ENCODE measurements at regions not wholly inside any gene's neighbourhood (a gene's known extent, or its start where the extent isn't known, plus 50 kb on each side); places are given as distances from the start of the nearest gene placed in this dataset.
A peak's percentile ranks its signal among the peaks of the same experiment; 100 is the strongest.

DNA sequence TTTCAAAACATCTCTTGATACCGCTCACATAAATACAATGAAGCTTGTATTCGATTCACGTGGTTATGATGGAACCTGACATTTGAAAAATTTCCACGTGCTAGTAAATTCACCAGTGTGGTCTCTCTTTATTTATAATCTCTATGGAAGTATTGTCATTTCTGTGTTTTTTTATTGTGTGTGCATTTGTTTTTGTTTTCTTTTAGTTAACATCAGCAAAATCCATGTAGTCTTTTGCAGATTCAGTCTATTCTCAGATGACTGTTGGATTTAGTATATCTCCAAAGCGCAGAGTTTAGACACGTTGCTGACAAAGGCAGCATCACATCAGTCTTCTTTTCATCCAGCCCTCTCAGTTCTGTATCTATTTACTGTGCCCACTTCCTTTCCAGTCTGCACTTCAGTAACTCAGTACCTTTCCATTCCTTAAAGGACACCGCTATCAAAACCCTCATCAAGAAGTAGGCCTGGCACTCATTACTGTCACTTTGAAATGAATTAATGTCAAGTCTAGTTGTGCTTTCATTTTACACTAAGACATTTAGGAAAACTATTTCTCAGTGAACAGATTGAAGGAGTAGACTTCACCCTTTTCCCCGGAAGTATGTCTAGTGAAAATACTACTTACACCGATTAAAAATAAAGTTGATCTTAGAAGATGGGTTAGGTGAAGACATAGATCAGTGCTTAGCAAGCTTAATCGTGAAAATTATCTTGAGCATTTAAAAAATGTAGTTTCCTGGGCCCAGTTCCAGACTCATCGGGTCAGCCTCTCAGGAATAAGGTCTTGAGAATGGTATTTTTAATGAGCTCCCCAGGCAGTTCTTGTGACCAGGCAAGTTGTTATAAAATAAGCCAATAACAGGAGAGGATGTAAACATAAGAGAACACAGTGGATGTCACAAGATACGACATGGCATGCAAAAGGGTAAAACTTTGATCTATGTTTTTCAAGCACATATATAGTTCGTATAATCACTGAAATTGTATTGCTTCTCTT, 506.8 kb upstream of the ZEB2 start:
- DNase-seq = no peak
- Histone ChIP-seq H3K27ac (no peak overlapping the region), H3K36me3 (no peaks in the 10 kb centered on the region), H3K9me3 (no peaks in the 10 kb centered on the region), H3K4me3 (no peak overlapping the region), H3K27me3 (no peaks in the 10 kb centered on the region), H3K4me1 (no peaks in the 10 kb centered on the region)
- no peak for TF ChIP-seq POLR2A (IDR thresholded peaks at IDR 0.05)
- TF ChIP-seq, protein P1, sequence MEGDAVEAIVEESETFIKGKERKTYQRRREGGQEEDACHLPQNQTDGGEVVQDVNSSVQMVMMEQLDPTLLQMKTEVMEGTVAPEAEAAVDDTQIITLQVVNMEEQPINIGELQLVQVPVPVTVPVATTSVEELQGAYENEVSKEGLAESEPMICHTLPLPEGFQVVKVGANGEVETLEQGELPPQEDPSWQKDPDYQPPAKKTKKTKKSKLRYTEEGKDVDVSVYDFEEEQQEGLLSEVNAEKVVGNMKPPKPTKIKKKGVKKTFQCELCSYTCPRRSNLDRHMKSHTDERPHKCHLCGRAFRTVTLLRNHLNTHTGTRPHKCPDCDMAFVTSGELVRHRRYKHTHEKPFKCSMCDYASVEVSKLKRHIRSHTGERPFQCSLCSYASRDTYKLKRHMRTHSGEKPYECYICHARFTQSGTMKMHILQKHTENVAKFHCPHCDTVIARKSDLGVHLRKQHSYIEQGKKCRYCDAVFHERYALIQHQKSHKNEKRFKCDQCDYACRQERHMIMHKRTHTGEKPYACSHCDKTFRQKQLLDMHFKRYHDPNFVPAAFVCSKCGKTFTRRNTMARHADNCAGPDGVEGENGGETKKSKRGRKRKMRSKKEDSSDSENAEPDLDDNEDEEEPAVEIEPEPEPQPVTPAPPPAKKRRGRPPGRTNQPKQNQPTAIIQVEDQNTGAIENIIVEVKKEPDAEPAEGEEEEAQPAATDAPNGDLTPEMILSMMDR (IDR thresholded peaks at IDR 0.05) = no peak
- intact Hi-C loops (cut with DNase I; ENCODE audit: low total_unique reads) = no loop called here

DNA sequence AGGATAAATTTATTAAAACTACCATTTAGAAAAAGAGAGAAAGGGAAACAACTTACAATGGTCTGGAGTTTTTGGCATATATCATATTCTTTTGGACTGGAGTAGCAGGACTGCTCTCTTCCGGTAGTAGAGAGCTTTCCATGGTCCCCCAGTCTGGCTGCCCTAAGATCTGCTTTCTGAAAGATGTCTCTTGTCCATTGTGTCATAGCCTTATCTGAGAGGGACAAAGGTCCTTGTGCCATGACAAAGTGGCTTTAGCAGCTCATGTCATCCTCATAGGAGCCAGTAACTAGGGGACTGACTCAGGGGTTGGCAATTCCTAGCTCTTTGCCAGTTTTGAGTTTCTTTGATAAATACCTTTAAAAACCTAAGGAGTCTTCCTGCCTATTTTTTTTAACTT, 505.5 kb upstream of the ZEB2 start:
- Histone ChIP-seq H3K4me1 (no peaks in the 10 kb centered on the region), H3K36me3 (no peaks in the 10 kb centered on the region), H3K9me3 (no peaks in the 10 kb centered on the region), H3K4me3 (no peak overlapping the region), H3K27me3 (no peaks in the 10 kb centered on the region), H3K27ac (no peak overlapping the region)
- no peak for DNase-seq
- intact Hi-C loops (cut with DNase I; ENCODE audit: low total_unique reads) = no loop called here
- TF ChIP-seq, protein P1 (IDR thresholded peaks at IDR 0.05) = no peak
- TF ChIP-seq POLR2A (IDR thresholded peaks at IDR 0.05) = no peak

DNA sequence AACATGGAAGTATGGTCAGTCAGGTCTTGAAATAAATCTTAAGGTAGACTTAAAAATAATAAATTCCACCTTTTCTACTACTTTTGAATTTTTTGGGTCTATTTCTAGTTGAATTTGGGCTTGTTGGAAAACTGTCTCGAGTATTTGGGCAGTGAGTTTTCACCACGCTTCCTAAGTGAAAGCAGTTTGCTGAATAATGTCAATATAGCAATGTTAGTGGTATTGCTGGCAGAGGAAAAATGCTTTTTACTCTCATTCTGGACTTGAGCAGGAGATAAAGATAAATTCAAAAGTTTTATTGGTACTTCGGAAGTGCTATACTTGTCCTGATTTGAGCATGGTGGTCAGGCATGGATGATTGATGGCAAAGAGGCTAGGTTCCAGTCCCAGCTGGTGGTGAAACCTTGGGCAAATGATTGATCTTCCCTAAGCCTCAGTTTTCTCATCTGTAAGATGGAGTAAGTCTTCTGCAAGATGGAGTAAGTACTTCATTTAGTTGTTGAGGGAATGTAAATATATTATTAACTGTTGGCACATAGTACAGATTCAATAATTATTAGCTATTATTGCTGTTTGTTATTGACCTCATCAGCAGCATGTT, 503.5 kb upstream of the ZEB2 start:
- DNase-seq = no peak
- intact Hi-C loops (cut with DNase I; ENCODE audit: low total_unique reads) = no loop called here
- Histone ChIP-seq H3K27ac (peak overlapping the region; percentile 35 to 37), H3K9me3 (no peaks in the 10 kb centered on the region), H3K36me3 (no peaks in the 10 kb centered on the region), H3K27me3 (no peaks in the 10 kb centered on the region), H3K4me1 (no peaks in the 10 kb centered on the region), H3K4me3 (no peak overlapping the region)
- TF ChIP-seq POLR2A (IDR thresholded peaks at IDR 0.05) = no peak
- TF ChIP-seq, protein P1 (IDR thresholded peaks at IDR 0.05) = no peak

DNA sequence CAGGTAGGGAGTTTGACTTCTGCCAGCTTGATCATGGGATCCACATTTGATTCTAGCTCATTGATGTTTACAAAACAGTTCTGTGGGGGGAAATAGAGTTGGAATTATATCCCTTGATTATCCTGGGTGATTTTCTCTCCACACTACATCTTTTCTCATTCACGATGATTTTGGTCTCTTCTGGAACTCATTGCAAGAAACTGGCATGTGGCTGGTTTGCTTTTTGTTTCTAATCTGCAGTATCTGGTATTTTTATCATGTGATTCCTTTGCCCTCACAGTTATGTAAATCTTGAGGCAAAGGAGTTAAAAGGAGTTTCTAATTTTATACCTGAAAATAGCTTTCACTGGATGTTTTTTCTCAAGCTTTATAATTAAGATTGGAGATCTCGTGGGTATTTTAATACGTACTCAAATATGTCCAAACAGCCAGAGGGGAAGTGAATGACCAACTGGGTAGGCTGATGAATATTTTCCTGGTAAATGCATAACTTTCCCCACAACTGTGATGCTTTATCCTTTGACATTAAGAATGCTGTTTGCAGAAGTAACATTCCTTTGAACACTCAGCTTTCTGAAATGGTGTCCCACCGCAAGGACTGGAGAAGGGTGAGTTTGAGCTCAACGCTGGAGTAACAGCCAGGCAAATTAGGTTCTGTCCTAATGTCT, 502.9 kb upstream of the ZEB2 start:
- H3K27me3 ChIP-seq = no peaks in the 10 kb centered on the region
- H3K36me3 ChIP-seq = no peaks in the 10 kb centered on the region
- no peaks in the 10 kb centered on the region for H3K9me3 ChIP-seq
- H3K4me1 ChIP-seq = no peaks in the 10 kb centered on the region
- intact Hi-C loops (cut with DNase I; ENCODE audit: low total_unique reads) = no loop called here
- peak overlapping the region; percentile 35 to 37 for H3K27ac ChIP-seq
- DNase-seq = no peak
- TF ChIP-seq, protein P1 (IDR thresholded peaks at IDR 0.05) = no peak
- TF ChIP-seq POLR2A (IDR thresholded peaks at IDR 0.05) = no peak
- no peak overlapping the region for H3K4me3 ChIP-seq

All from uterus (tissue), 3 donors.